ENCODE measurements at regions not wholly inside any gene's neighbourhood (a gene's known extent, or its start where the extent isn't known, plus 50 kb on each side); places are given as distances from the start of the nearest gene placed in this dataset.
"Not testable (repeated sequence)": the region's sequence is repeated elsewhere in the genome, so short reads cannot be mapped to it uniquely, and the experiment has no call there.

GRCh38 chr5:97234380-97234779, 51.3 kb upstream of the RIOK2 start:
- DNase-seq = not testable (repeated sequence)

GRCh38 chr5:97242341-97242740, 59.3 kb upstream of the RIOK2 start:
- DNase-seq = no peak

GRCh38 chr5:97243353-97243752, 60.3 kb upstream of the RIOK2 start:
- no peak for DNase-seq

DNA sequence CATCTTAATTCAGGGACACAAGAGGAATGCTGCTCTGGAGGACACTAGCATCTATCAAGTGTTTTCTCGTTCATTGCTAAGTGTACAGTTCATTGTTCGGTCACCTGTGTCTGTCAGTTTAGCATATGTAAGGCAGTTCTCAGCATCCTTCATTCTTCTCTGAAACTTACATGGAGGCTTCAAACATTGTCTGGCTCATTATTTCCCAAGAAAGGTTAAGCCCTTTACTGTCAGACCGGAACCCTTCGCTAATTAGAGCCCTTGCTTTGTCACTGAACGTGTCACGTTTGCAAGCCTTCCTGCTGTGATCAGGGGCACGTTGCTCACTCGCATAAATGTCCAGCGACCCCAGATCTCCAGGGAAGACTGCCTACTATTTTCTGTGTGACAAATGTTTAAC, 62.3 kb upstream of the RIOK2 start:
- no peak for DNase-seq

- no peak for DNase-seq
Observed at GRCh38 chr5:97250113-97250512, 67.1 kb upstream of the RIOK2 start.

DNA sequence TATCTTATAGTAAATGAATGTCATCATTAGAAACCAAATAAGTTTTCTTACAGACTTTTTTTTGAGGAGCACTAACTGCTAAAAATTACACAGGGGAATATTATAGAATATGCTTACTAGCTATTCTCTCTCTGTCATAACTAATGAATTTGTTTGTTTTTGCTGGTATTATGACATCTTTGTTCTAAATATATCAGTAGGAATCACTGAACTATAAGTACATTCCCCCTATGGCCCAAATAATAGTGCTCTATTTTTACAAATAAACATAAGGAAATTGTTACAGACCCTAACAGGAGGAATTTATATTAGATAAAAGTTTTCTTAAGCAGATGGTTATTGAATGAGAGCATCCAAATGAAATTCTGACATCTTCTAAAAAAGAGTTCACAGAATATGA, 83.0 kb upstream of the RIOK2 start:
- no peak for DNase-seq

DNA sequence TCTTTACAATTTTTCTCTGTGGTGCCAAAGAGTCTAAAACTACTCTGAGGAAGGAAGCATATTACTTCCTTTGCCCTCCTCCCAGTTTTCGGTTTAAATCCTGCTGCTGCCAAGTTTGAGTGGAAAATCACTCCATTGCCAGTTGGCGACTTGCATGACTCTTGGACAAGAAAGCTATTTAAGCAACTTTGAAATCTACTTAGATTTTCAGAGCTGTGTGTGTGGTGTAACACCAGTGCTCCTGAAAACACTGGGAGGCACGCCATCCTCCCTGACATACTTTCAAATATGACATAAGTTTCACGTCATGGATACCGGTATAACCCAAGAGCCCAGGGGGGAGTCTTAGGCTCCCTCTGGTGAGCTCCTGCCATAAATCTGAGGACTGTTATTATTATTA, 83.5 kb upstream of the RIOK2 start:
- no peak for DNase-seq

DNA sequence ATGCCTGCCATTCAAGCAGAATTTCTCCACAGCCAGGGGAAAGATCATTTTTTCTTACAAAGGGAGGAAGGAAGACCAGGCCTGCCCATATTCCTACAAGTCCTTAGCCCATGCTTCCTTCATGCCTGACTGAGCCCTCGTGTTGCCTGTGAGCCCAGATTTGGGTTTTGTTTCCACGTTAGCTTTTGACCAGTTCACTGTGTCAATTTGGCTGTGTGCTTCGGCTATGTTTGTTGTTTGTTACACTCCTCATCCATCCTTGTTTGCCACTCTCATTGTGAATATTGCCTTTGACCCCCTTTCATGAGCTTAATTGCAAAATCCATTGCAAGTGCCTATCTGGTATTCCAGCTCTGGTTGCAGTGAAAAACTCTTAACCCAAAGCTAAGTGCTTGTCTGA, 84.7 kb upstream of the RIOK2 start:
- no peak for DNase-seq

- no peak for DNase-seq
Observed at GRCh38 chr5:97276474-97277120, 93.5 kb upstream of the RIOK2 start.

- no peak for DNase-seq
Observed at GRCh38 chr5:97281257-97281656, 98.2 kb upstream of the RIOK2 start.

DNA sequence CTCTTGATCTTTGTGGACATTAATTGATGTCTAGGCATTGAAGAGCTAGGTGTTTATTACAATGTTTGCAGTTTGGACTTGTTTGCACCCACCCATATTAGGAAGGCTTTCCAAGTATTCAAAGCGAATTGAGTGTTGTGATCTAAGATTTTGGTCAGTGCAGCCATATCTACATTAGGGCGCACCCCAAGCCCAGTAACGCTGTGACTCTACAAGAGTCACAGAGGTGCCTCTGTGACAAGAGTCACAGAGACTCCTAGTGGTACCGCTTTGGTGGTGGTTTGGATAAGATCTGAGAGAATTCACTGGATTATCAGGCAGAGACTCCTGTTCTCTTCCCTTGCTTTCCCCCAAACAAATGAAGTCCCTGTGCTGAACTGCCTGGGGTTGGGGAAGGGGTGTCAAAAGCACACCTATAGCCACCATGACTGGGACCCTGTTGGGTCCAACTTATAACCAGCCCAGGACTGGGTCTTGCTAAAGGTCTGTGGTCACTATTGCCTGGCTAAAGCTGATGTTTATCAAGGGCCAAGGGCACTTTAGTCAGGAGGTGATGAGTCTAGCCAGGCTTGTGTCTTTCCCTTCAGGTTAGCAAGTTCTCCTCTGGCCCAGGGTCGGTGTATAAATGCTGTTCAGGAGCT, 114.1 kb upstream of the RIOK2 start:
- no peak for DNase-seq

DNA sequence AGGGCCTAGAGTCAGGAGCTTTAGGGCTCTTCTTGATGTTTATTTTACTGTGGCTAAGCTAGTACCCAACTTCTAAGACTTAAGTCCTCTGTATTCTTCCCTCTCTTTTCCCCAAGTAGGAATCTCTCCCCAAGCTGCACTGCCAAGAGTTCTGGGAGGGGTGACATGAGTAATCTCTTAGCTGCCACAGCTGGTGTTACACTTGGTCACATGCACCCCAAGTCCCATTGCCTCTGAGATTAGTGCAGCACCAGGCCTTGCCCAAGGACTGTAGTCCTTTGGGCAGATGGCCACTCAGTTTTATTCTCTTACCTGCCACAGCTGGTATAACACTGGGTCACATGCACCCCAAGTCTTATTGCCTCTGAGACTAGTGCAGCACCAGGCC, 114.7 kb upstream of the RIOK2 start:
- no peak for DNase-seq

DNA sequence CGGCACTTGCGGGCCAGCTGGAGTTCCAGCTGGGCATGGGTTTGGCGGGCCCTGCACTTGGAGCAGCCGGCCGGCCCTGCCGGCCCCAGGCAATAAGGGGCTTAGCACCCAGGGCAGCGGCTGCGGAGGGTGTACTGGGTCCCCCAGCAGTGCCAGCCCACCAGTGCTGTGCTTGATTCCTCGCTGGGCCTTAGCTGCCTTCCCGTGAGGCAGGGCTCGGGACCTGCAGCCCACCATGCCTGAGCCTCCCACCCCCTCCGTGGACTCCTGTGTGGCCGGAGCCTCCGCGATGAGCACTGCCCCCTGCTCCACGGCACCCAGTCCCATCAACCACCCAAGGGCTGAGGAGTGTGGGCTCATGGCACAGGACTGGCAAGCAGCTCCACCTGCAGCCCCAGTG, 118.1 kb upstream of the RIOK2 start:
- not testable (repeated sequence) for DNase-seq

- no peak for DNase-seq
Observed at GRCh38 chr5:97338729-97339128, 155.7 kb upstream of the RIOK2 start.

GRCh38 chr5:97355775-97356174, 172.7 kb upstream of the RIOK2 start:
- DNase-seq = no peak

DNA sequence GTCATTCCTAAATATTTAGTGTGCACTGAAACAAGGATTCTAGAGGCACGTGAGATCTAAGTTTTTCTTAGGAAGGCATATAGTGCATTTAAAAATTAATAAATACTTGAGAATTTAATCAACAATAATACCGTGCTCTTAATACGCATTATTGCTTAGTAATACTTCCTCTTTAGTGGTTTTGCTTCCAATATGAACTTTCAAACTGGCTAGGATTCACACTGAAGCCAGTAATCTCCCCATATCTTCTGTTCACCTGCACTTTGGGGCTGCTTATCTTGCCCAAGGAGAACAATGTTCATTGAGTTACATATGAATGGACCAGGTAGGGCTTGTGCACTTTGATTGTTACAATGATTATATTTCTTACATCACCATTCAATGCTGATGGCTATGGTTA, 180.5 kb upstream of the RIOK2 start:
- no peak for DNase-seq

GRCh38 chr5:97364731-97365130, 181.7 kb upstream of the RIOK2 start:
- DNase-seq = no peak

GRCh38 chr5:97365163-97365845, 182.3 kb upstream of the RIOK2 start:
- DNase-seq = no peak

DNA sequence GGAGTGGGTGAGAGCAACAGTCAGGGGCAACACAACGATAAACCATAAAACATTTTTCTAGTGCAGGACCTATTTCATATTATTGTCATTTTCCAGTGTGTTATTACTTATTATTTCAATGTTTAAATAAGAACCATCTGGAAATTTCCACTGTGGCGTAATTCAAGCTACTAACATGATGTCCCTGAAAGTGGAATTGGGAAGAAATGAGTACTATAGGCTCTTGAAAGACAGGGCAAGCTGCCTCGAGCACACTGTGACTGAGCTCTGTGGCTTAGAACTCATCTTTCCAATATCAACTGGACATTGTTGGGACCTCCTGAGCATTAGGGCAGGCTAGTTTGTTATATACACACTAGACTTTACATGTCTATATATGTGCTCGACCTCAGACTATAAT, 182.9 kb upstream of the RIOK2 start:
- DNase-seq = no peak

- DNase-seq = no peak
Observed at GRCh38 chr5:97375959-97376358, 192.9 kb upstream of the RIOK2 start.

DNA sequence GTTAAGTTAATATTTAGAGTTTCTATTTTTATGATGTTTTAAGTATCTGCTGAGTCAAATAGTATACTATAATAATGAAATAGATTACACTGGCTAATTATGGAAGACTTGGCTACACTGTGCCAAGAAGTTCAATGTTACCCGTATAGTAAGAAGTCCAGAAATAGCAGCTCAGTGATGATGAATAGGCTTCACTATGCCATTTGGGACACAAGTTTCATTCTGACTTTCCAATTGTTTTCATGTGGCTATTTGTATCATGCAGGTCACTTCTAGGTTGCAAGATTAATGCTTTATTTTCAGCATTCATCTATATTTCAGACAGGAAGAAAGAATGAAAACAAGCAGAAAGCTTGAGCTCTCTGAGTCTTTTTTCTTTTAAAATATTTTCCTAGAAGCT, 194.5 kb upstream of the RIOK2 start:
- DNase-seq = no peak

DNA sequence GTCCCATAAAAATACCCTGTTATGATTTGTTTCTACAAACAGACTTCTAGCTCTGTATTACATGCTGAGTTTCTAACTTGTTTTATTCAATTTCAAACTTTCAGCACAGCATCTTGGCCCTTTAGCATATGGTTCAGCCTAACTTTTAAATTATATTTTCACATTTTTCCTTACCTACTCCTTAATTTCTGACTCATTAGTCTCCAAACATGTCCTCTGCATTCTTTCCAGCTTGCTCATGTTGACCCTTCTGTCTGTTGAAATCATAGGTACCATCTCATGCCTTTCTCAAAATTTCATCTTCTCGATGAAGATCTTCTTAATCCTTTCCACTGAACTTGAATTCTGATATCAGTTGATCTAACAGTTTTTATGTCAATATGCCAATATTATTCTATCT, 200.9 kb upstream of the RIOK2 start:
- DNase-seq = no peak

GRCh38 chr5:97388794-97389193, 205.7 kb upstream of the RIOK2 start:
- DNase-seq = no peak

DNA sequence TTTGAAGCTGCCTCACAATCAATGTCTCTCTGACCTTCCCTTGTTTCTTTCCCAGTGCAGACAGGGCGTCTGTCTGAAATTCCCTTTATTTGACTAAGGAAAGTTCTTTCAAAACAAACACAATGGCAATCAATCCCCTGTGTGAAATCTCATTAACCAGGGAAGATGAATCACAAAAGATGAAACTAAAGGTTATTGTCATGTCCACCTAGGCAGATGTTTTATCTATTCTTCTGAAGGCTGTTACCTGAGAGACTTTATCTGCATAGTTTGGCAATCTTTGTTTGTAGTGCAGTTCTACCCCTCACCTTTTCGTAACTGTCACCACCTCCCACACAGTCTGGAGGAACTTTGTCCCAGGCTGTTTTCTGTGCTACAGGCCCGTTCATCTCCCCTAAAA, 217.5 kb upstream of the RIOK2 start:
- no peak for DNase-seq

DNA sequence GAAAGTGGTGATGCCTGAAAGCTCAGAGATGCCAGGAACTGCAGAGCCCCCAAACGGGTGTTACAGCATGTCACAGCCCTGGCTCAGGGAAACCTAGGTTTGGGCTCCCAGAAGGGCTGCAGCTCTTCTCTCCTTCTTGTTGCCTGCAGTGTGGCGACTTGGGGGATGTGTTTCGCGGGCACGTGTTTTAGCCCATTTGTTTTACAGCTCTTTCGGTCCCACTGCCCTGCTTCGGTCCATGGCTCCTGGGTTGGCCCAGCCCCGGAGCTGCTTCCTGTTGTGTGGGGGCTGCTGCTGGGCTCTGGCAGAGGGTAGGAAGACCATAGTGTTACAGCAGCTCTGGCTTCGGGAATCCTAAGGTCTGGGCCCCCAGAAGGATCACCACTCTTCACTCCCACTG, 222.9 kb upstream of the RIOK2 start:
- DNase-seq = no peak
